GM23338 (cell line): ENCODE measurements at regions not wholly inside any gene's neighbourhood (a gene's known extent, or its start where the extent isn't known, plus 50 kb on each side); places are given as distances from the start of the nearest gene placed in this dataset.

ENCODE experiments used
- CREB1 ChIP-seq: fragments of 250-450 bp; sonication (Bioruptor Pico); IDR thresholded peaks from 2 replicates; pipeline ENCODE4 v1.5.0; 2020; ENCODE audit warnings: low read depth, mild to moderate bottlenecking, moderate library complexity
- EZH2 ChIP-seq: fragments of 200-600 bp; sonication (generic); IDR thresholded peaks from one replicate; pipeline ENCODE4 v1.8.0; 2017; ENCODE audit warnings: antibody characterized with exemption, mild to moderate bottlenecking, low read depth; ENCODE audit not compliant: unreplicated experiment
- EZH2phosphoT487 ChIP-seq: fragments of 200-600 bp; sonication (generic); IDR thresholded peaks from one replicate; pipeline ENCODE4 v1.8.1; 2018; ENCODE audit warnings: antibody characterized with exemption; ENCODE audit not compliant: unreplicated experiment
- JUNB ChIP-seq: IDR thresholded peaks from one replicate; pipeline ENCODE4 v1.6.1; 2016; ENCODE audit warnings: antibody characterized with exemption; ENCODE audit not compliant: unreplicated experiment
- POLR2AphosphoS5 ChIP-seq: IDR thresholded peaks from 2 replicates; pipeline ENCODE4 v1.6.1; 2016; ENCODE audit warnings: antibody characterized with exemption, low read depth
- STAT1 ChIP-seq: IDR thresholded peaks from one replicate; pipeline ENCODE4 v1.6.1; 2016; ENCODE audit warnings: antibody characterized with exemption; ENCODE audit not compliant: unreplicated experiment
- TF ChIP-seq, protein P1 (sequence below), 2 experiments: fragments of 200-600 bp in 1 of 2; sonication (generic) in 1 of 2; conservative IDR thresholded peaks; 2 replicates each; pipeline versions ENCODE4 v1.5.1 to v1.6.1; 2016 to 2017; ENCODE audit warnings: antibody characterized with exemption in 2 of 2, low read depth in 2 of 2, mild to moderate bottlenecking in 2 of 2, moderate library complexity in 1 of 2
- TF ChIP-seq, protein P2 (sequence below): IDR thresholded peaks from one replicate; pipeline ENCODE4 v1.6.1; 2018; ENCODE audit warnings: antibody characterized with exemption; ENCODE audit not compliant: unreplicated experiment

DNA sequence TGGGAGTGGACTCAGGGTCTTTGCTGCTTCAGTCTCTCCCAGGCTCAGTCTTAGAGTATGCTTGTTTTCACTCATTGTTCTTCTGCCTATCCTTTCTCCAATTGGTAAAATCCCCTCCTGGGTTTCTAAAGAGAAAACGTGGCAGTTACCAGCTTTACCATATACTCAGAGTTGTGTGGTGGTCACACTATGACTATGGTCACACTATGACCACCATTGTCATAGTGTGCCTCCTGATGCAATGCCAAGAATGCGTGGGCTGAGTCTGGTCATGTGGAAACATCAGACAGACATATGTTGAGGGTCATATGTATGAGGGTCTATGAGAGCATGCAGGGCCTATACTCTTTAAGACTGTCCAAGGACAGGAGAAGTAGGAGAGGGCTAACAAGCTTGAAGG, 326.5 kb upstream of the PRR16 start:
- TF ChIP-seq EZH2 (no peak), STAT1 (no peak), EZH2phosphoT487 (no peak), JUNB (no peak), POLR2AphosphoS5 (no peak), CREB1 (no peak)
- TF ChIP-seq, protein P1, sequence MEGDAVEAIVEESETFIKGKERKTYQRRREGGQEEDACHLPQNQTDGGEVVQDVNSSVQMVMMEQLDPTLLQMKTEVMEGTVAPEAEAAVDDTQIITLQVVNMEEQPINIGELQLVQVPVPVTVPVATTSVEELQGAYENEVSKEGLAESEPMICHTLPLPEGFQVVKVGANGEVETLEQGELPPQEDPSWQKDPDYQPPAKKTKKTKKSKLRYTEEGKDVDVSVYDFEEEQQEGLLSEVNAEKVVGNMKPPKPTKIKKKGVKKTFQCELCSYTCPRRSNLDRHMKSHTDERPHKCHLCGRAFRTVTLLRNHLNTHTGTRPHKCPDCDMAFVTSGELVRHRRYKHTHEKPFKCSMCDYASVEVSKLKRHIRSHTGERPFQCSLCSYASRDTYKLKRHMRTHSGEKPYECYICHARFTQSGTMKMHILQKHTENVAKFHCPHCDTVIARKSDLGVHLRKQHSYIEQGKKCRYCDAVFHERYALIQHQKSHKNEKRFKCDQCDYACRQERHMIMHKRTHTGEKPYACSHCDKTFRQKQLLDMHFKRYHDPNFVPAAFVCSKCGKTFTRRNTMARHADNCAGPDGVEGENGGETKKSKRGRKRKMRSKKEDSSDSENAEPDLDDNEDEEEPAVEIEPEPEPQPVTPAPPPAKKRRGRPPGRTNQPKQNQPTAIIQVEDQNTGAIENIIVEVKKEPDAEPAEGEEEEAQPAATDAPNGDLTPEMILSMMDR (conservative IDR thresholded peaks at IDR 0.05; ENCODE audit: low read depth in 2 of 2), result no peak
- TF ChIP-seq, protein P2, sequence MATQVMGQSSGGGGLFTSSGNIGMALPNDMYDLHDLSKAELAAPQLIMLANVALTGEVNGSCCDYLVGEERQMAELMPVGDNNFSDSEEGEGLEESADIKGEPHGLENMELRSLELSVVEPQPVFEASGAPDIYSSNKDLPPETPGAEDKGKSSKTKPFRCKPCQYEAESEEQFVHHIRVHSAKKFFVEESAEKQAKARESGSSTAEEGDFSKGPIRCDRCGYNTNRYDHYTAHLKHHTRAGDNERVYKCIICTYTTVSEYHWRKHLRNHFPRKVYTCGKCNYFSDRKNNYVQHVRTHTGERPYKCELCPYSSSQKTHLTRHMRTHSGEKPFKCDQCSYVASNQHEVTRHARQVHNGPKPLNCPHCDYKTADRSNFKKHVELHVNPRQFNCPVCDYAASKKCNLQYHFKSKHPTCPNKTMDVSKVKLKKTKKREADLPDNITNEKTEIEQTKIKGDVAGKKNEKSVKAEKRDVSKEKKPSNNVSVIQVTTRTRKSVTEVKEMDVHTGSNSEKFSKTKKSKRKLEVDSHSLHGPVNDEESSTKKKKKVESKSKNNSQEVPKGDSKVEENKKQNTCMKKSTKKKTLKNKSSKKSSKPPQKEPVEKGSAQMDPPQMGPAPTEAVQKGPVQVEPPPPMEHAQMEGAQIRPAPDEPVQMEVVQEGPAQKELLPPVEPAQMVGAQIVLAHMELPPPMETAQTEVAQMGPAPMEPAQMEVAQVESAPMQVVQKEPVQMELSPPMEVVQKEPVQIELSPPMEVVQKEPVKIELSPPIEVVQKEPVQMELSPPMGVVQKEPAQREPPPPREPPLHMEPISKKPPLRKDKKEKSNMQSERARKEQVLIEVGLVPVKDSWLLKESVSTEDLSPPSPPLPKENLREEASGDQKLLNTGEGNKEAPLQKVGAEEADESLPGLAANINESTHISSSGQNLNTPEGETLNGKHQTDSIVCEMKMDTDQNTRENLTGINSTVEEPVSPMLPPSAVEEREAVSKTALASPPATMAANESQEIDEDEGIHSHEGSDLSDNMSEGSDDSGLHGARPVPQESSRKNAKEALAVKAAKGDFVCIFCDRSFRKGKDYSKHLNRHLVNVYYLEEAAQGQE, result no peak
